SK-N-SH (cell line): ENCODE measurements at regions not wholly inside any gene's neighbourhood (a gene's known extent, or its start where the extent isn't known, plus 50 kb on each side); places are given as distances from the start of the nearest gene placed in this dataset.
A peak's percentile ranks its signal among the peaks of the same experiment; 100 is the strongest.

ENCODE experiments used
- CTCF ChIP-seq: fragments of 200-600 bp; sonication (generic); IDR thresholded peaks from 2 replicates; pipeline ENCODE4 v1.6.1; 2017; ENCODE audit warnings: antibody characterized with exemption, mild to moderate bottlenecking, moderate library complexity
- EP300 ChIP-seq, 2 experiments: IDR thresholded peaks; 2 replicates each; pipeline versions ENCODE4 v1.4.0 to v1.6.1; 2012; ENCODE audit warnings: borderline replicate concordance in 1 of 2, low read depth in 1 of 2, low read length in 1 of 2
- FOSL2 ChIP-seq: IDR thresholded peaks from 2 replicates; pipeline ENCODE4 v1.4.0; 2012; ENCODE audit warnings: low read depth, mild to moderate bottlenecking, moderate library complexity, borderline replicate concordance
- IRF3 ChIP-seq: fragments of 150-350 bp; IDR thresholded peaks from 2 replicates; pipeline ENCODE4 v1.6.1; 2016; ENCODE audit warnings: mild to moderate bottlenecking, low read depth, low read length
- JUND ChIP-seq: IDR thresholded peaks from 2 replicates; pipeline ENCODE4 v1.4.0; 2012
- MXI1 ChIP-seq: IDR thresholded peaks from 2 replicates; pipeline ENCODE4 v1.6.1; 2012; ENCODE audit warnings: mild to moderate bottlenecking, low read depth, low read length, improper control_type of control experiment
- PBX3 ChIP-seq: IDR thresholded peaks from 2 replicates; pipeline ENCODE4; 2012
- POLR2AphosphoS5 ChIP-seq: IDR thresholded peaks from 2 replicates; pipeline ENCODE4 v1.6.1; 2012; ENCODE audit warnings: low read depth, low read length
- REST ChIP-seq: IDR thresholded peaks from 2 replicates; pipeline ENCODE4 v1.6.1; 2012; ENCODE audit warnings: mild to moderate bottlenecking, low read depth, low read length, moderate library complexity
- SIN3A ChIP-seq: IDR thresholded peaks from 2 replicates; pipeline ENCODE4 v1.6.1; 2012; ENCODE audit warnings: low read depth, mild to moderate bottlenecking, low read length, moderate library complexity, borderline replicate concordance
- SMC3 ChIP-seq: IDR thresholded peaks from 2 replicates; pipeline ENCODE4 v1.6.1; 2012; ENCODE audit warnings: low read depth, low read length, improper control_type of control experiment
- TAF1 ChIP-seq: IDR thresholded peaks from 2 replicates; pipeline ENCODE4 v1.6.1; 2012; ENCODE audit warnings: low read depth, mild to moderate bottlenecking, low read length, moderate library complexity, borderline replicate concordance
- TEAD4 ChIP-seq: IDR thresholded peaks from 2 replicates; pipeline ENCODE4 v1.4.0; 2012; ENCODE audit warnings: mild to moderate bottlenecking, borderline replicate concordance; ENCODE audit not compliant: insufficient read depth
- USF2 ChIP-seq: fragments of 150-350 bp; IDR thresholded peaks from 2 replicates; pipeline ENCODE4 v1.6.1; 2017; ENCODE audit warnings: antibody characterized with exemption, low read length, low read depth, borderline replicate concordance

- TF ChIP-seq PBX3 (no peak), SMC3 (no peak; the same call in 1 of the 2 replicates), CTCF (peak; percentile 27; the same call in 1 of the 2 replicates), EP300 (IDR thresholded peaks at IDR 0.05; ENCODE audit: borderline replicate concordance in 1 of 2, low read depth in 1 of 2, low read length in 1 of 2) (no peak), POLR2AphosphoS5 (no peak), TEAD4 (no peak), IRF3 (no peak), SIN3A (no peak), USF2 (no peak), TAF1 (no peak), REST (no peak), MXI1 (no peak), FOSL2 (no peak), JUND (no peak)
These were observed 164.3 kb upstream of the MLN start for GRCh38 chr6:33967966-33968724.
